CD14-positive monocyte (primary cell): ENCODE measurements at regions not wholly inside any gene's neighbourhood (a gene's known extent, or its start where the extent isn't known, plus 50 kb on each side); places are given as distances from the start of the nearest gene placed in this dataset.

Experiments used
- DNase-seq, 3 donors: peaks; one replicate each; pipeline ENCODE4 v3.0.0-alpha.2; 2011 to 2022
- H2AFZ ChIP-seq: 2 replicates; pipeline ENCODE4 v1.6.0; 2012; ENCODE audit warnings: mild to moderate bottlenecking, low read depth, low read length, inconsistent platforms; ENCODE audit not compliant: insufficient read depth, poor library complexity, severe bottlenecking
- H3K27ac ChIP-seq, 2 donors: 1 replicate in 1 of 2; 2 replicates in 1 of 2; pipeline ENCODE4 v1.5.1; 2012 to 2013; ENCODE audit warnings: low read length in 2 of 2, control low read depth in 1 of 2, inconsistent platforms in 1 of 2, low read depth in 1 of 2, mild to moderate bottlenecking in 1 of 2
- H3K27me3 ChIP-seq, 2 donors: one replicate each; pipeline versions ENCODE4 v1.6.0 to v1.6.1; 2011 to 2013; ENCODE audit warnings: low read length in 2 of 2; ENCODE audit not compliant: control insufficient read depth in 2 of 2, insufficient read depth in 2 of 2
- H3K36me3 ChIP-seq, 2 donors: replicated peaks in 1 of 2; 1 replicate in 1 of 2; 2 replicates in 1 of 2; pipeline versions ENCODE4 v1.5.1 to v1.6.1; 2012 to 2013; ENCODE audit warnings: low read length in 2 of 2, control low read depth in 1 of 2, inconsistent platforms in 1 of 2, mild to moderate bottlenecking in 1 of 2; ENCODE audit not compliant: insufficient read depth in 2 of 2, control insufficient read depth in 1 of 2
- H3K4me1 ChIP-seq, 2 donors: 1 replicate in 1 of 2; 2 replicates in 1 of 2; pipeline versions ENCODE4 v1.5.1 to v1.6.1; 2012 to 2013; ENCODE audit warnings: low read length in 2 of 2, control low read depth in 1 of 2, inconsistent platforms in 1 of 2, mild to moderate bottlenecking in 1 of 2, moderate library complexity in 1 of 2; ENCODE audit not compliant: insufficient read depth in 2 of 2, control insufficient read depth in 1 of 2
- H3K4me2 ChIP-seq: replicated peaks from 2 replicates; pipeline ENCODE3; 2012; ENCODE audit warnings: low read length, moderate library complexity, mild to moderate bottlenecking; ENCODE audit not compliant: poor library complexity, severe bottlenecking; ENCODE audit errors: extremely low read depth
- H3K4me3 ChIP-seq, 3 experiments: fragments of 200-600 bp in 1 of 3; sonication (generic) in 1 of 3; replicated peaks in 1 of 3; 1 replicate in 2 of 3; 2 replicates in 1 of 3; pipeline ENCODE4 v1.5.1; 2011 to 2013; ENCODE audit warnings: low read length in 3 of 3, mild to moderate bottlenecking in 3 of 3, control low read depth in 2 of 3, low read depth in 2 of 3, inconsistent platforms in 1 of 3, moderate library complexity in 1 of 3
- H3K79me2 ChIP-seq: 2 replicates; pipeline ENCODE4 v1.6.0; 2012; ENCODE audit warnings: mild to moderate bottlenecking, control low read depth, inconsistent platforms, low read length, moderate library complexity; ENCODE audit not compliant: insufficient read depth
- H3K9ac ChIP-seq: 2 replicates; pipeline ENCODE4 v1.6.0; 2017; ENCODE audit warnings: low read length, mild to moderate bottlenecking; ENCODE audit not compliant: insufficient read depth, poor library complexity, severe bottlenecking
- H3K9me3 ChIP-seq, 2 donors: replicated peaks in 1 of 2; 1 replicate in 1 of 2; 2 replicates in 1 of 2; pipeline versions ENCODE4 v1.5.1 to v1.6.1; 2012 to 2013; ENCODE audit warnings: low read length in 2 of 2, control low read depth in 1 of 2; ENCODE audit not compliant: control insufficient read depth in 1 of 2, insufficient read depth in 1 of 2
- H4K20me1 ChIP-seq: 2 replicates; pipeline ENCODE4 v1.6.0; 2012; ENCODE audit warnings: mild to moderate bottlenecking, low read length, control low read depth, moderate library complexity; ENCODE audit not compliant: insufficient read depth
- H3K27ac Mint-ChIP-seq, 7 donors: one replicate each; pipeline ENCODE4 v1.8.0; 2020; ENCODE audit warnings: mild to moderate bottlenecking in 7 of 7, mixed read lengths in 7 of 7, moderate library complexity in 6 of 7, inconsistent platforms in 2 of 7
- H3K27me3 Mint-ChIP-seq, 3 donors: one replicate each; pipeline ENCODE4 v1.8.0; 2021 to 2022; ENCODE audit warnings: low read depth in 3 of 3, mild to moderate bottlenecking in 3 of 3, mixed read lengths in 3 of 3, moderate library complexity in 3 of 3, inconsistent platforms in 1 of 3
- H3K36me3 Mint-ChIP-seq, 2 donors: one replicate each; pipeline ENCODE4 v1.8.0; 2020; ENCODE audit warnings: mixed read lengths in 2 of 2, inconsistent platforms in 1 of 2, mild to moderate bottlenecking in 1 of 2
- H3K4me1 Mint-ChIP-seq: one replicate; pipeline ENCODE4 v1.8.0; 2020; ENCODE audit warnings: mild to moderate bottlenecking, mixed read lengths
- H3K4me3 Mint-ChIP-seq, 2 donors: one replicate each; pipeline ENCODE4 v1.8.0; 2020; ENCODE audit warnings: mild to moderate bottlenecking in 2 of 2, mixed read lengths in 2 of 2, moderate library complexity in 1 of 2
- H3K9me3 Mint-ChIP-seq, 7 donors: one replicate each; pipeline ENCODE4 v1.8.0; 2020 to 2022; ENCODE audit warnings: mixed read lengths in 7 of 7, mild to moderate bottlenecking in 6 of 7, moderate library complexity in 6 of 7, inconsistent platforms in 2 of 7
- WGBS: methylation state at CpG from one replicate; pipeline ENCODE4 v1.1.5; 2013; ENCODE audit warnings: missing lambda C conversion rate; ENCODE audit not compliant: insufficient coverage; 5-methylcytosine and 5-hydroxymethylcytosine counted together
- intact Hi-C, 2 donors: fragments of 100-400 bp; cut with micrococcal nuclease; formaldehyde crosslinking; loops; one replicate each; pipeline versions ENCODE4 v1.15.0 to v1.15.1; 2023
- TF ChIP-seq, protein P1 (sequence below): fragments of 200-600 bp; IDR thresholded peaks from one replicate; pipeline ENCODE4 v1.8.0; 2022; ENCODE audit warnings: antibody characterized with exemption, mild to moderate bottlenecking

GRCh38 chr11:122578171-122578825, 77.2 kb upstream of the UBASH3B start:
- Histone ChIP-seq H4K20me1 (no peaks in the 10 kb centered on the region), H2AFZ (no peak overlapping the region), H3K79me2 (no peaks in the 10 kb centered on the region), H3K9ac (no peak overlapping the region), H3K4me1 (peaks cover 7 to 10% of the 10 kb centered on the region in 2 donors), H3K9me3 (no peaks in the 10 kb centered on the region), H3K36me3 (no peaks in the 10 kb centered on the region), H3K4me2 (no peak overlapping the region), H3K4me3 (no peak overlapping the region), H3K27me3 (no peaks in the 10 kb centered on the region), H3K27ac (no peak overlapping the region)
- H3K9me3 Mint-ChIP-seq, result peaks cover 0 to 2% (median 0%) of the 10 kb centered on the region in 7 donors
- H3K4me3 Mint-ChIP-seq, result no peak overlapping the region
- 100% methylated on average over 1 of the region's 3 CpGs for WGBS
- no peak for DNase-seq
- H3K4me1 Mint-ChIP-seq, result peaks cover 13% of the 10 kb centered on the region
- intact Hi-C loops, result no loop called here
- no peak overlapping the region for H3K27ac Mint-ChIP-seq
- no peaks in the 10 kb centered on the region for H3K36me3 Mint-ChIP-seq
- peaks cover 0 to 3% (median 3%) of the 10 kb centered on the region in 3 donors for H3K27me3 Mint-ChIP-seq
- TF ChIP-seq, protein P1, sequence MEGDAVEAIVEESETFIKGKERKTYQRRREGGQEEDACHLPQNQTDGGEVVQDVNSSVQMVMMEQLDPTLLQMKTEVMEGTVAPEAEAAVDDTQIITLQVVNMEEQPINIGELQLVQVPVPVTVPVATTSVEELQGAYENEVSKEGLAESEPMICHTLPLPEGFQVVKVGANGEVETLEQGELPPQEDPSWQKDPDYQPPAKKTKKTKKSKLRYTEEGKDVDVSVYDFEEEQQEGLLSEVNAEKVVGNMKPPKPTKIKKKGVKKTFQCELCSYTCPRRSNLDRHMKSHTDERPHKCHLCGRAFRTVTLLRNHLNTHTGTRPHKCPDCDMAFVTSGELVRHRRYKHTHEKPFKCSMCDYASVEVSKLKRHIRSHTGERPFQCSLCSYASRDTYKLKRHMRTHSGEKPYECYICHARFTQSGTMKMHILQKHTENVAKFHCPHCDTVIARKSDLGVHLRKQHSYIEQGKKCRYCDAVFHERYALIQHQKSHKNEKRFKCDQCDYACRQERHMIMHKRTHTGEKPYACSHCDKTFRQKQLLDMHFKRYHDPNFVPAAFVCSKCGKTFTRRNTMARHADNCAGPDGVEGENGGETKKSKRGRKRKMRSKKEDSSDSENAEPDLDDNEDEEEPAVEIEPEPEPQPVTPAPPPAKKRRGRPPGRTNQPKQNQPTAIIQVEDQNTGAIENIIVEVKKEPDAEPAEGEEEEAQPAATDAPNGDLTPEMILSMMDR, result no peak

GRCh38 chr11:122572592-122572991, 82.9 kb upstream of the UBASH3B start:
- 83% methylated on average over 2 of the region's 3 CpGs for WGBS
- H3K9me3 Mint-ChIP-seq, result peaks cover 0 to 1% (median 0%) of the 10 kb centered on the region in 7 donors
- no peaks in the 10 kb centered on the region for H3K4me1 Mint-ChIP-seq
- Histone ChIP-seq H3K27ac (no peak overlapping the region), H2AFZ (no peak overlapping the region), H3K36me3 (no peaks in the 10 kb centered on the region), H3K4me3 (no peak overlapping the region), H3K79me2 (no peaks in the 10 kb centered on the region), H3K9me3 (no peaks in the 10 kb centered on the region), H3K9ac (no peak overlapping the region), H4K20me1 (no peaks in the 10 kb centered on the region), H3K27me3 (no peaks in the 10 kb centered on the region), H3K4me2 (no peak overlapping the region), H3K4me1 (no peaks in the 10 kb centered on the region)
- peaks cover 0 to 11% (median 0%) of the 10 kb centered on the region in 3 donors for H3K27me3 Mint-ChIP-seq
- no peak for DNase-seq
- intact Hi-C loops, result no loop called here
- no peak overlapping the region for H3K27ac Mint-ChIP-seq
- TF ChIP-seq, protein P1, result no peak
- H3K36me3 Mint-ChIP-seq, result no peaks in the 10 kb centered on the region
- no peak overlapping the region for H3K4me3 Mint-ChIP-seq
